A673 (cell line): ENCODE measurements at regions not wholly inside any gene's neighbourhood (a gene's known extent, or its start where the extent isn't known, plus 50 kb on each side); places are given as distances from the start of the nearest gene placed in this dataset.
"Not testable (repeated sequence)": the region's sequence is repeated elsewhere in the genome, so short reads cannot be mapped to it uniquely, and the experiment has no call there.

Source experiments
- CTCF ChIP-seq: fragments of 300-800, 200-600 bp; sonication (generic); conservative IDR thresholded peaks from 2 replicates; pipeline ENCODE4 v1.5.1; 2017; ENCODE audit warnings: low read depth, mild to moderate bottlenecking, antibody characterized with exemption, low read length, moderate library complexity, mixed read lengths
- EZH2 ChIP-seq: fragments of 200-600 bp; sonication (generic); IDR thresholded peaks from 2 replicates; pipeline ENCODE4 v1.6.1; 2017; ENCODE audit warnings: borderline replicate concordance, low read depth, mild to moderate bottlenecking, mixed read lengths, antibody characterized with exemption, low read length; ENCODE audit not compliant: poor library complexity, severe bottlenecking

GRCh38 chr2:89828961-89829631 lies 1137.6 kb downstream of the RPIA start:
- not testable (repeated sequence) for TF ChIP-seq CTCF, EZH2
